Ishikawa (cell line): ENCODE measurements at regions not wholly inside any gene's neighbourhood (a gene's known extent, or its start where the extent isn't known, plus 50 kb on each side); places are given as distances from the start of the nearest gene placed in this dataset.

Source experiments
- CEBPB ChIP-seq: IDR thresholded peaks from 2 replicates; pipeline ENCODE4 v1.6.1; 2012
- CREB1 ChIP-seq: IDR thresholded peaks from 2 replicates; pipeline ENCODE4 v1.6.1; 2012; ENCODE audit warnings: low read depth
- EGR1 ChIP-seq: IDR thresholded peaks from 2 replicates; pipeline ENCODE4 v1.6.1; 2012
- EP300 ChIP-seq: IDR thresholded peaks from 2 replicates; pipeline ENCODE4 v1.6.1; 2012; ENCODE audit warnings: borderline replicate concordance
- FOXM1 ChIP-seq: IDR thresholded peaks from 2 replicates; pipeline ENCODE4 v1.6.1; 2012; ENCODE audit warnings: low read depth, borderline replicate concordance
- MAX ChIP-seq: IDR thresholded peaks from 2 replicates; pipeline ENCODE4 v1.6.1; 2012
- NFIC ChIP-seq: IDR thresholded peaks from 2 replicates; pipeline ENCODE4 v1.6.1; 2012
- RAD21 ChIP-seq: IDR thresholded peaks from 2 replicates; pipeline ENCODE4 v1.6.1; 2012; ENCODE audit warnings: low read depth
- REST ChIP-seq: IDR thresholded peaks from 2 replicates; pipeline ENCODE4 v1.6.1; 2012; ENCODE audit warnings: low read depth, mild to moderate bottlenecking
- TAF1 ChIP-seq: IDR thresholded peaks from 2 replicates; pipeline ENCODE4 v1.6.1; 2012; ENCODE audit warnings: low read depth, mild to moderate bottlenecking
- TCF12 ChIP-seq: IDR thresholded peaks from 2 replicates; pipeline ENCODE4 v1.6.1; 2012; ENCODE audit warnings: low read depth
- TEAD4 ChIP-seq: IDR thresholded peaks from 2 replicates; pipeline ENCODE4 v1.6.1; 2012
- USF1 ChIP-seq: IDR thresholded peaks from 2 replicates; pipeline ENCODE4 v1.6.1; 2012
- YY1 ChIP-seq: IDR thresholded peaks from 2 replicates; pipeline ENCODE4 v1.6.1; 2012; ENCODE audit warnings: low read depth
- ZBTB7A ChIP-seq: IDR thresholded peaks from 2 replicates; pipeline ENCODE4 v1.6.1; 2012; ENCODE audit warnings: low read depth

GRCh38 chr2:189231719-189232323 lies 52.3 kb upstream of the COL5A2 start:
- TF ChIP-seq TAF1 (no peak), FOXM1 (no peak)

- TF ChIP-seq TCF12 (no peak), CREB1 (no peak), MAX (no peak), YY1 (no peak), USF1 (no peak), TEAD4 (no peak), NFIC (no peak), ZBTB7A (no peak), CEBPB (no peak), EGR1 (no peak), FOXM1 (no peak), EP300 (no peak), REST (no peak)
Measured at GRCh38 chr2:189232759-189233406, 53.3 kb upstream of the COL5A2 start.

GRCh38 chr2:189233527-189233926 lies 54.0 kb upstream of the COL5A2 start:
- no peak for TF ChIP-seq CREB1
- TF ChIP-seq USF1, result no peak
- TF ChIP-seq CEBPB, result no peak
- TF ChIP-seq TAF1, result no peak
- TF ChIP-seq EP300, result no peak
- no peak for TF ChIP-seq YY1

GRCh38 chr2:189234991-189235390 lies 55.4 kb upstream of the COL5A2 start:
- TF ChIP-seq CREB1 (no peak), FOXM1 (no peak), EP300 (no peak)

GRCh38 chr2:189236066-189236465 lies 56.5 kb upstream of the COL5A2 start:
- TF ChIP-seq EP300, result no peak
- no peak for TF ChIP-seq TEAD4
- TF ChIP-seq RAD21, result no peak
- no peak for TF ChIP-seq TCF12
- no peak for TF ChIP-seq NFIC
- TF ChIP-seq MAX, result no peak
- TF ChIP-seq TAF1, result no peak
- no peak for TF ChIP-seq ZBTB7A
- no peak for TF ChIP-seq USF1
- no peak for TF ChIP-seq CREB1
- TF ChIP-seq EGR1, result no peak

- TF ChIP-seq EGR1 (no peak), NFIC (no peak), RAD21 (no peak), CREB1 (no peak), TCF12 (no peak), YY1 (no peak), REST (no peak), USF1 (no peak), MAX (no peak), FOXM1 (no peak), ZBTB7A (no peak), TEAD4 (no peak)
Measured at GRCh38 chr2:189238903-189239302, 59.3 kb upstream of the COL5A2 start.
